ENCODE measurements at regions not wholly inside any gene's neighbourhood (a gene's known extent, or its start where the extent isn't known, plus 50 kb on each side); places are given as distances from the start of the nearest gene placed in this dataset.

GRCh38 chr2:62281663-62282062, 85.7 kb downstream of the B3GNT2 start:
- no peak overlapping the region for H3K9ac ChIP-seq (ENCODE audit: insufficient read depth, low read length)
- H3K9me3 ChIP-seq (ENCODE audit: control insufficient read depth, insufficient read depth, low read depth, low read length): no peaks in the 10 kb centered on the region
- H3K4me3 ChIP-seq (replicated peaks in 1 of 4; ENCODE audit: control extremely low read depth in 1 of 4, insufficient read depth in 1 of 4, low read depth in 3 of 4, low read length in 4 of 4): no peak overlapping the region
- DNase-seq (ENCODE audit: low read depth in 2 of 2): no peak
- TF ChIP-seq EZH2 (IDR thresholded peaks at IDR 0.05; ENCODE audit: low read length, missing control alignments) (no peak), CTCF (conservative IDR thresholded peaks at IDR 0.05 in 1 of 2, IDR thresholded peaks at IDR 0.05 in 1 of 2; ENCODE audit: low read depth in 1 of 2, low read length in 2 of 2) (no peak)
- H3K4me2 ChIP-seq (ENCODE audit: extremely low read depth, insufficient read depth, low read length): no peak overlapping the region
- H2AFZ ChIP-seq (ENCODE audit: low read length): no peak overlapping the region
- H3K27ac ChIP-seq (ENCODE audit: insufficient read depth, low read length): no peak overlapping the region
- no peaks in the 10 kb centered on the region for H3K4me1 ChIP-seq (ENCODE audit: control insufficient read depth, extremely low read depth, insufficient read depth, low read length)
- no peaks in the 10 kb centered on the region for H3K36me3 ChIP-seq (ENCODE audit: control insufficient read depth, insufficient read depth, low read length)
- no peaks in the 10 kb centered on the region for H4K20me1 ChIP-seq (ENCODE audit: control insufficient read depth, extremely low read depth, insufficient read depth, low read length)
- H3K27me3 ChIP-seq (ENCODE audit: control insufficient read depth, insufficient read depth, low read length): no peaks in the 10 kb centered on the region
- no peaks in the 10 kb centered on the region for H3K79me2 ChIP-seq (ENCODE audit: control insufficient read depth, insufficient read depth, low read length)

- TF ChIP-seq EZH2 (IDR thresholded peaks at IDR 0.05; ENCODE audit: low read length, missing control alignments) (no peak), CTCF (conservative IDR thresholded peaks at IDR 0.05 in 1 of 2, IDR thresholded peaks at IDR 0.05 in 1 of 2; ENCODE audit: low read depth in 1 of 2, low read length in 2 of 2) (no peak)
- H2AFZ ChIP-seq (ENCODE audit: low read length): no peak overlapping the region
- no peaks in the 10 kb centered on the region for H3K9me3 ChIP-seq (ENCODE audit: control insufficient read depth, insufficient read depth, low read depth, low read length)
- H4K20me1 ChIP-seq (ENCODE audit: control insufficient read depth, extremely low read depth, insufficient read depth, low read length): no peaks in the 10 kb centered on the region
- H3K9ac ChIP-seq (ENCODE audit: insufficient read depth, low read length): no peak overlapping the region
- DNase-seq (ENCODE audit: low read depth in 2 of 2): no peak
- H3K27ac ChIP-seq (ENCODE audit: insufficient read depth, low read length): no peak overlapping the region
- no peaks in the 10 kb centered on the region for H3K79me2 ChIP-seq (ENCODE audit: control insufficient read depth, insufficient read depth, low read length)
- no peak overlapping the region for H3K4me3 ChIP-seq (replicated peaks in 1 of 4; ENCODE audit: control extremely low read depth in 1 of 4, insufficient read depth in 1 of 4, low read depth in 3 of 4, low read length in 4 of 4)
- H3K4me1 ChIP-seq (ENCODE audit: control insufficient read depth, extremely low read depth, insufficient read depth, low read length): no peaks in the 10 kb centered on the region
- no peaks in the 10 kb centered on the region for H3K36me3 ChIP-seq (ENCODE audit: control insufficient read depth, insufficient read depth, low read length)
- H3K4me2 ChIP-seq (ENCODE audit: extremely low read depth, insufficient read depth, low read length): no peak overlapping the region
- H3K27me3 ChIP-seq (ENCODE audit: control insufficient read depth, insufficient read depth, low read length): no peaks in the 10 kb centered on the region
These were observed 81.8 kb downstream of the B3GNT2 start for GRCh38 chr2:62277688-62278087.

Data from fibroblast of lung (primary cell).